Stomach smooth muscle (tissue), 2 donors: ENCODE measurements at regions not wholly inside any gene's neighbourhood (a gene's known extent, or its start where the extent isn't known, plus 50 kb on each side); places are given as distances from the start of the nearest gene placed in this dataset.

Source experiments
- H3K27ac ChIP-seq: one replicate; pipeline ENCODE4 v1.7.0; 2013; ENCODE audit warnings: mild to moderate bottlenecking, low read length, inconsistent platforms
- H3K27me3 ChIP-seq, 2 donors: one replicate each; pipeline ENCODE4 v1.7.0; 2013; ENCODE audit warnings: low read length in 2 of 2; ENCODE audit not compliant: insufficient read depth in 2 of 2, control insufficient read depth in 1 of 2
- H3K36me3 ChIP-seq, 2 donors: one replicate each; pipeline ENCODE4 v1.7.0; 2013; ENCODE audit warnings: low read length in 2 of 2; ENCODE audit not compliant: control insufficient read depth in 2 of 2, insufficient read depth in 2 of 2
- H3K4me1 ChIP-seq: one replicate; pipeline ENCODE4 v1.7.0; 2013; ENCODE audit warnings: low read length; ENCODE audit not compliant: control insufficient read depth, insufficient read depth
- H3K4me3 ChIP-seq, 2 donors: one replicate each; pipeline ENCODE4 v1.7.0; 2013; ENCODE audit warnings: low read length in 2 of 2
- H3K9ac ChIP-seq, 2 donors: one replicate each; pipeline ENCODE4 v1.7.0; 2013; ENCODE audit warnings: low read length in 2 of 2, mild to moderate bottlenecking in 1 of 2
- H3K9me3 ChIP-seq, 2 donors: one replicate each; pipeline ENCODE4 v1.7.0; 2013; ENCODE audit warnings: low read length in 2 of 2; ENCODE audit not compliant: control insufficient read depth in 2 of 2
- donor health status: healthy.
- donor health status: Pancreatic carcinoma.

GRCh38 chr2:18724371-18725145, 135.2 kb upstream of the NT5C1B start:
- Histone ChIP-seq H3K36me3 (no peaks in the 10 kb centered on the region), H3K9ac (no peak overlapping the region), H3K9me3 (no peaks in the 10 kb centered on the region), H3K4me1 (no peaks in the 10 kb centered on the region), H3K4me3 (no peak overlapping the region), H3K27ac (no peak overlapping the region), H3K27me3 (no peaks in the 10 kb centered on the region)

- Histone ChIP-seq H3K9ac (no peak overlapping the region), H3K9me3 (no peaks in the 10 kb centered on the region), H3K4me1 (no peaks in the 10 kb centered on the region), H3K4me3 (no peak overlapping the region), H3K27ac (no peak overlapping the region), H3K36me3 (no peaks in the 10 kb centered on the region), H3K27me3 (no peaks in the 10 kb centered on the region)
These were observed 133.8 kb upstream of the NT5C1B start for GRCh38 chr2:18723219-18723618.

GRCh38 chr2:18722101-18722500, 132.7 kb upstream of the NT5C1B start:
- Histone ChIP-seq H3K27me3 (no peaks in the 10 kb centered on the region), H3K36me3 (no peaks in the 10 kb centered on the region), H3K4me1 (no peaks in the 10 kb centered on the region), H3K4me3 (no peak overlapping the region), H3K9ac (no peak overlapping the region), H3K27ac (no peak overlapping the region), H3K9me3 (no peaks in the 10 kb centered on the region)

GRCh38 chr2:18721038-18721922, 131.9 kb upstream of the NT5C1B start:
- H3K27ac ChIP-seq, result no peak overlapping the region
- no peaks in the 10 kb centered on the region for H3K4me1 ChIP-seq
- no peaks in the 10 kb centered on the region for H3K27me3 ChIP-seq
- H3K9ac ChIP-seq, result no peak overlapping the region
- H3K36me3 ChIP-seq, result no peaks in the 10 kb centered on the region
- H3K9me3 ChIP-seq, result no peaks in the 10 kb centered on the region
- no peak overlapping the region for H3K4me3 ChIP-seq

GRCh38 chr2:18719978-18720775, 130.8 kb upstream of the NT5C1B start:
- Histone ChIP-seq H3K36me3 (no peaks in the 10 kb centered on the region), H3K9me3 (no peaks in the 10 kb centered on the region), H3K4me1 (no peaks in the 10 kb centered on the region), H3K27ac (no peak overlapping the region), H3K27me3 (no peaks in the 10 kb centered on the region), H3K4me3 (no peak overlapping the region), H3K9ac (no peak overlapping the region)

- H3K4me3 ChIP-seq, result no peak overlapping the region
- no peaks in the 10 kb centered on the region for H3K9me3 ChIP-seq
- H3K4me1 ChIP-seq, result no peaks in the 10 kb centered on the region
- no peak overlapping the region for H3K9ac ChIP-seq
- H3K27ac ChIP-seq, result no peak overlapping the region
- no peaks in the 10 kb centered on the region for H3K36me3 ChIP-seq
- H3K27me3 ChIP-seq, result no peaks in the 10 kb centered on the region
These were observed 118.9 kb upstream of the NT5C1B start for GRCh38 chr2:18708203-18708715.

- H3K9ac ChIP-seq, result no peak overlapping the region
- no peak overlapping the region for H3K4me3 ChIP-seq
- no peaks in the 10 kb centered on the region for H3K36me3 ChIP-seq
- H3K9me3 ChIP-seq, result no peaks in the 10 kb centered on the region
- H3K4me1 ChIP-seq, result no peaks in the 10 kb centered on the region
- H3K27ac ChIP-seq, result no peak overlapping the region
- H3K27me3 ChIP-seq, result no peaks in the 10 kb centered on the region
These were observed 116.6 kb upstream of the NT5C1B start for GRCh38 chr2:18706001-18706400.

GRCh38 chr2:18704276-18704675, 114.9 kb upstream of the NT5C1B start:
- Histone ChIP-seq H3K9me3 (no peaks in the 10 kb centered on the region), H3K27ac (no peak overlapping the region), H3K4me3 (no peak overlapping the region), H3K9ac (no peak overlapping the region), H3K27me3 (no peaks in the 10 kb centered on the region), H3K4me1 (no peaks in the 10 kb centered on the region), H3K36me3 (no peaks in the 10 kb centered on the region)

- H3K36me3 ChIP-seq, result no peaks in the 10 kb centered on the region
- no peaks in the 10 kb centered on the region for H3K9me3 ChIP-seq
- no peaks in the 10 kb centered on the region for H3K4me1 ChIP-seq
- H3K27me3 ChIP-seq, result no peaks in the 10 kb centered on the region
- H3K27ac ChIP-seq, result no peak overlapping the region
- no peak overlapping the region for H3K9ac ChIP-seq
- H3K4me3 ChIP-seq, result no peak overlapping the region
These were observed 114.2 kb upstream of the NT5C1B start for GRCh38 chr2:18703555-18703954.

- H3K27ac ChIP-seq, result no peak overlapping the region
- H3K4me1 ChIP-seq, result no peaks in the 10 kb centered on the region
- H3K36me3 ChIP-seq, result no peaks in the 10 kb centered on the region
- H3K9ac ChIP-seq, result no peak overlapping the region
- no peak overlapping the region for H3K4me3 ChIP-seq
- no peaks in the 10 kb centered on the region for H3K9me3 ChIP-seq
- no peaks in the 10 kb centered on the region for H3K27me3 ChIP-seq
These were observed 112.6 kb upstream of the NT5C1B start for GRCh38 chr2:18701981-18702380.
